ENCODE measurements at regions not wholly inside any gene's neighbourhood (a gene's known extent, or its start where the extent isn't known, plus 50 kb on each side); places are given as distances from the start of the nearest gene placed in this dataset.

DNA sequence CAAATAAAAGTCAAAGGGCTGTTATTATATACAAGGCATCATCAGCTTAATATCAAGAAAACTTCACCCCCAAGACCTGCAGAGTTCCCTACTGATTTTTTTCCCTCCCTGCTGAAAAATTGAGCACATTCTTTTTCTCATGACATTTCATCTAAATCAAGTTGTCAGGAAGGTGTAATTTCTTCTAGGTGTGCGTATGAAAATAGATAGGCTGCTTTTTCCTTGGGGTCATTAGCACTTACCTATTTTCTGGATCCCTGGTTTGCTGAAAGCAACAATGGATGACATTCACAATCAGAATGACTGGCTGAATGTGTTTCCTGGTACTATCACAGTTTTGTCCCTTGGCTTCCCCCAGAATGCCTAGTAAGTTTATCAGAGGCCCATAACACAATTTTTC lies 225.0 kb upstream of the KIRREL3 start:
- Histone ChIP-seq H3K36me3 (ENCODE audit: insufficient read depth, low read length) (no peaks in the 10 kb centered on the region), H3K4me2 (ENCODE audit: low read length) (no peak overlapping the region), H4K20me1 (ENCODE audit: insufficient read depth, low read length) (no peaks in the 10 kb centered on the region), H3K4me1 (ENCODE audit: insufficient read depth, low read length) (no peaks in the 10 kb centered on the region), H3K27me3 (ENCODE audit: insufficient read depth, low read length) (no peaks in the 10 kb centered on the region), H3K79me2 (ENCODE audit: insufficient read depth, low read length) (no peaks in the 10 kb centered on the region), H3K27ac (ENCODE audit: low read depth, low read length) (no peak overlapping the region), H2AFZ (ENCODE audit: low read depth, low read length) (no peak overlapping the region), H3K9ac (ENCODE audit: low read length) (no peak overlapping the region), H3K4me3 (ENCODE audit: insufficient read depth, low read depth, low read length) (no peak overlapping the region), H3K9me3 (ENCODE audit: insufficient read depth, low read depth, low read length) (no peaks in the 10 kb centered on the region)
- Mint-ChIP-seq H3K36me3 (ENCODE audit: low read depth, unreplicated experiment) (peaks cover 2% of the 10 kb centered on the region), H3K27me3 (ENCODE audit: low read depth, unreplicated experiment) (peaks cover 8% of the 10 kb centered on the region), H3K27ac (ENCODE audit: unreplicated experiment) (no peak overlapping the region), H3K9me3 (ENCODE audit: unreplicated experiment) (peaks cover 6% of the 10 kb centered on the region), H3K4me1 (ENCODE audit: low read depth, unreplicated experiment) (peaks cover 10% of the 10 kb centered on the region), H3K4me3 (ENCODE audit: unreplicated experiment) (no peak overlapping the region)
- FAIRE-seq (no peak), DNase-seq (ENCODE audit: low read depth) (no peak)
- no peak for TF ChIP-seq EZH2 (IDR thresholded peaks at IDR 0.05; ENCODE audit: insufficient read depth, low read length)
- TF ChIP-seq, protein P1, sequence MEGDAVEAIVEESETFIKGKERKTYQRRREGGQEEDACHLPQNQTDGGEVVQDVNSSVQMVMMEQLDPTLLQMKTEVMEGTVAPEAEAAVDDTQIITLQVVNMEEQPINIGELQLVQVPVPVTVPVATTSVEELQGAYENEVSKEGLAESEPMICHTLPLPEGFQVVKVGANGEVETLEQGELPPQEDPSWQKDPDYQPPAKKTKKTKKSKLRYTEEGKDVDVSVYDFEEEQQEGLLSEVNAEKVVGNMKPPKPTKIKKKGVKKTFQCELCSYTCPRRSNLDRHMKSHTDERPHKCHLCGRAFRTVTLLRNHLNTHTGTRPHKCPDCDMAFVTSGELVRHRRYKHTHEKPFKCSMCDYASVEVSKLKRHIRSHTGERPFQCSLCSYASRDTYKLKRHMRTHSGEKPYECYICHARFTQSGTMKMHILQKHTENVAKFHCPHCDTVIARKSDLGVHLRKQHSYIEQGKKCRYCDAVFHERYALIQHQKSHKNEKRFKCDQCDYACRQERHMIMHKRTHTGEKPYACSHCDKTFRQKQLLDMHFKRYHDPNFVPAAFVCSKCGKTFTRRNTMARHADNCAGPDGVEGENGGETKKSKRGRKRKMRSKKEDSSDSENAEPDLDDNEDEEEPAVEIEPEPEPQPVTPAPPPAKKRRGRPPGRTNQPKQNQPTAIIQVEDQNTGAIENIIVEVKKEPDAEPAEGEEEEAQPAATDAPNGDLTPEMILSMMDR (IDR thresholded peaks at IDR 0.05; ENCODE audit: insufficient read depth, low read depth, low read length) = no peak

DNA sequence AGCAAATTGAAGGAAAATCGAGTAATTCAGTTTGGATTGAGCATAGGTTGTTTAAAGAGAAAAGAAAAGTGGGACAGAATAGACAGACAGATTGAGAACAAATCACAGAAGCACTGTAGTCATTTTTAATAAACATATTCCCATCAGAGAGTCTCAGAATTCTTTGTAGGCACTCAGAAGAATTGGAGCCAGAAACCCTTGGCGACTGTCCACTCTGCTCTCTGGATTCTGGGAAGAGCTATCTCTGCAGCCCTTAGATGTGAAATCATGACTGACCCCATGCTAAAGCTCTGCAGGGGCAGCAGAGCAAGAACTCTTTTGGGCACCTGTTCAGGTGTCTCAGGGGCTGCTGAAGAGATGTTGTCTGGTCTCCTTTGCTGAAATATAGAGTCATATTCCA lies 223.7 kb upstream of the KIRREL3 start:
- Histone ChIP-seq H3K4me3 (ENCODE audit: insufficient read depth, low read depth, low read length) (no peak overlapping the region), H3K9me3 (ENCODE audit: insufficient read depth, low read depth, low read length) (no peaks in the 10 kb centered on the region), H4K20me1 (ENCODE audit: insufficient read depth, low read length) (no peaks in the 10 kb centered on the region), H3K4me1 (ENCODE audit: insufficient read depth, low read length) (no peaks in the 10 kb centered on the region), H3K4me2 (ENCODE audit: low read length) (no peak overlapping the region), H3K27ac (ENCODE audit: low read depth, low read length) (no peak overlapping the region), H3K36me3 (ENCODE audit: insufficient read depth, low read length) (no peaks in the 10 kb centered on the region), H2AFZ (ENCODE audit: low read depth, low read length) (no peak overlapping the region), H3K9ac (ENCODE audit: low read length) (no peak overlapping the region), H3K79me2 (ENCODE audit: insufficient read depth, low read length) (no peaks in the 10 kb centered on the region), H3K27me3 (ENCODE audit: insufficient read depth, low read length) (no peaks in the 10 kb centered on the region)
- Mint-ChIP-seq H3K4me3 (ENCODE audit: unreplicated experiment) (no peak overlapping the region), H3K36me3 (ENCODE audit: low read depth, unreplicated experiment) (peaks cover 2% of the 10 kb centered on the region), H3K27ac (ENCODE audit: unreplicated experiment) (no peak overlapping the region), H3K4me1 (ENCODE audit: low read depth, unreplicated experiment) (peaks cover 10% of the 10 kb centered on the region), H3K9me3 (ENCODE audit: unreplicated experiment) (peaks cover 6% of the 10 kb centered on the region), H3K27me3 (ENCODE audit: low read depth, unreplicated experiment) (peaks cover 6% of the 10 kb centered on the region)
- TF ChIP-seq, protein P1 (IDR thresholded peaks at IDR 0.05; ENCODE audit: insufficient read depth, low read depth, low read length) = no peak
- no peak for TF ChIP-seq EZH2 (IDR thresholded peaks at IDR 0.05; ENCODE audit: insufficient read depth, low read length)
- no peak for FAIRE-seq
- DNase-seq (ENCODE audit: low read depth) = no peak

DNA sequence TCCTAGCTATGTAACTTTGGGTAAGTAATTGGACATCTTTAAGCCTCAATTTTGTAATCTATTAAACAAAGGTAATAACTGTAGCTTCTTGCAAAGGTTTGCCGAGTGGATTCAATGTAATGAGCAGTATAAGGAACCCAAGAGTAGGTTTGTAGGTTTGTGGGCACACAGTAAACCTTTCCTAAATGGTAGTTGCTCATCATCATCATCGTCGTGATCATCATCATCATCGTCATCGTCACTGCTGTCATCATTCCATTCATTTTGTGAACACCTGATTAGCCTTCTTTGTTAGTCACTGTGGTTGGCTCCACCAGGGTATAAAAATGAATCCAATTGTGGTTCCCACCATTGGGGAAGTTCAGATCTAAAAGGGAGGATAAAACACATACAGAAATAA lies 223.1 kb upstream of the KIRREL3 start:
- no peaks in the 10 kb centered on the region for H3K36me3 ChIP-seq (ENCODE audit: insufficient read depth, low read length)
- FAIRE-seq (no peak), DNase-seq (ENCODE audit: low read depth) (no peak)
- H3K27me3 Mint-ChIP-seq (ENCODE audit: low read depth, unreplicated experiment) = peaks cover 4% of the 10 kb centered on the region
- no peak overlapping the region for H3K4me2 ChIP-seq (ENCODE audit: low read length)
- peaks cover 2% of the 10 kb centered on the region for H3K36me3 Mint-ChIP-seq (ENCODE audit: low read depth, unreplicated experiment)
- no peak overlapping the region for H3K4me3 Mint-ChIP-seq (ENCODE audit: unreplicated experiment)
- H3K9ac ChIP-seq (ENCODE audit: low read length) = no peak overlapping the region
- no peaks in the 10 kb centered on the region for H3K27me3 ChIP-seq (ENCODE audit: insufficient read depth, low read length)
- no peak overlapping the region for H3K27ac ChIP-seq (ENCODE audit: low read depth, low read length)
- H2AFZ ChIP-seq (ENCODE audit: low read depth, low read length) = no peak overlapping the region
- H4K20me1 ChIP-seq (ENCODE audit: insufficient read depth, low read length) = no peaks in the 10 kb centered on the region
- H3K9me3 Mint-ChIP-seq (ENCODE audit: unreplicated experiment) = peaks cover 6% of the 10 kb centered on the region
- H3K27ac Mint-ChIP-seq (ENCODE audit: unreplicated experiment) = no peak overlapping the region
- no peak overlapping the region for H3K4me3 ChIP-seq (ENCODE audit: insufficient read depth, low read depth, low read length)
- no peaks in the 10 kb centered on the region for H3K4me1 ChIP-seq (ENCODE audit: insufficient read depth, low read length)
- TF ChIP-seq, protein P1 (IDR thresholded peaks at IDR 0.05; ENCODE audit: insufficient read depth, low read depth, low read length) = no peak
- no peak for TF ChIP-seq EZH2 (IDR thresholded peaks at IDR 0.05; ENCODE audit: insufficient read depth, low read length)
- H3K9me3 ChIP-seq (ENCODE audit: insufficient read depth, low read depth, low read length) = no peaks in the 10 kb centered on the region
- H3K4me1 Mint-ChIP-seq (ENCODE audit: low read depth, unreplicated experiment) = peaks cover 10% of the 10 kb centered on the region
- H3K79me2 ChIP-seq (ENCODE audit: insufficient read depth, low read length) = no peaks in the 10 kb centered on the region

Data from astrocyte (in vitro differentiated cells and primary cell).